ENCODE measurements at regions not wholly inside any gene's neighbourhood (a gene's known extent, or its start where the extent isn't known, plus 50 kb on each side); places are given as distances from the start of the nearest gene placed in this dataset.

DNA sequence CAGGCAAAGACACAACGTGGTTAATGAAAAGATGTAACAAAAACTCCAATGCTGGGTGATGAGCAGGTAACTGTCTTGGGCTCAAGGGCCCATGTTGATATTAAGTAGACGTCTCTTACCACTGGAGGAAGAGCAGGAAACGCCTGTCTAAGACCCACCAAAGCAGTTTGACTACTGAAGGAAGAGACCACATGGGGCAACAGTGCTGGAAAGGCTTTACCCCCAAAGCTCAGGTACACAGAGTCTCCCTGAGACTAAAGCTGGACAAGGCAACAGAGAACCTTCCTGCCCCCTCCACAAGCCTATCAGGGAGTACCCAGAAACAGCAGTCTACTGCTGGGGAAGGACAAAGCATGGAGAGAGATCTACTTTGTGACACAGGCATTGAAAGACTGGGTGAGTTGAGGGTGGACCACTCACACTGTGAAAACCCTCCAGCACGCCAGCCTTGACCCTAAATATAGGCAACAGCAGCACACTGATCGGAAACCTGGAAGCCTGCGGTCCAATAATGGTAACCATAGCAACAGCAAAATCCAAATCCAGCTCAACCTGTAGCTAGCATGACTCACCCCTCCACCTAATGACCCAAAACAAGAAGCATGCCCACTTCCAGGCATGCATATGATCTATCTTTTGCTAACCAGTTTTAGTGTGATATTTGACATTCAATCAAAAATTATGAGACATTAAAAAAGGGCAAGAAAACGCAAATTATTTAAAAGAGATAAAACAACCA, 270.5 kb upstream of the SDK2 start:
- TF ChIP-seq, protein P1, sequence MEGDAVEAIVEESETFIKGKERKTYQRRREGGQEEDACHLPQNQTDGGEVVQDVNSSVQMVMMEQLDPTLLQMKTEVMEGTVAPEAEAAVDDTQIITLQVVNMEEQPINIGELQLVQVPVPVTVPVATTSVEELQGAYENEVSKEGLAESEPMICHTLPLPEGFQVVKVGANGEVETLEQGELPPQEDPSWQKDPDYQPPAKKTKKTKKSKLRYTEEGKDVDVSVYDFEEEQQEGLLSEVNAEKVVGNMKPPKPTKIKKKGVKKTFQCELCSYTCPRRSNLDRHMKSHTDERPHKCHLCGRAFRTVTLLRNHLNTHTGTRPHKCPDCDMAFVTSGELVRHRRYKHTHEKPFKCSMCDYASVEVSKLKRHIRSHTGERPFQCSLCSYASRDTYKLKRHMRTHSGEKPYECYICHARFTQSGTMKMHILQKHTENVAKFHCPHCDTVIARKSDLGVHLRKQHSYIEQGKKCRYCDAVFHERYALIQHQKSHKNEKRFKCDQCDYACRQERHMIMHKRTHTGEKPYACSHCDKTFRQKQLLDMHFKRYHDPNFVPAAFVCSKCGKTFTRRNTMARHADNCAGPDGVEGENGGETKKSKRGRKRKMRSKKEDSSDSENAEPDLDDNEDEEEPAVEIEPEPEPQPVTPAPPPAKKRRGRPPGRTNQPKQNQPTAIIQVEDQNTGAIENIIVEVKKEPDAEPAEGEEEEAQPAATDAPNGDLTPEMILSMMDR (conservative IDR thresholded peaks at IDR 0.05; ENCODE audit: low read depth, low read length), result no peak
- TF ChIP-seq EZH2 (IDR thresholded peaks at IDR 0.05; ENCODE audit: low read length, unreplicated experiment), result no peak

Data from PC-3 (cell line).